Esophagus (tissue), 2 donors: ENCODE measurements at regions not wholly inside any gene's neighbourhood (a gene's known extent, or its start where the extent isn't known, plus 50 kb on each side); places are given as distances from the start of the nearest gene placed in this dataset.
"Not testable (repeated sequence)": the region's sequence is repeated elsewhere in the genome, so short reads cannot be mapped to it uniquely, and the experiment has no call there.

Experiments
- H3K27ac ChIP-seq, 2 donors: one replicate each; pipeline ENCODE4 v1.5.1; 2013; ENCODE audit warnings: low read depth in 2 of 2, mild to moderate bottlenecking in 2 of 2, inconsistent platforms in 1 of 2, low read length in 1 of 2, moderate library complexity in 1 of 2
- H3K27me3 ChIP-seq, 2 donors: one replicate each; pipeline ENCODE4 v1.6.1; 2013; ENCODE audit warnings: low read length in 2 of 2, control low read depth in 1 of 2, mild to moderate bottlenecking in 1 of 2; ENCODE audit not compliant: insufficient read depth in 2 of 2, control insufficient read depth in 1 of 2
- H3K36me3 ChIP-seq, 2 donors: one replicate each; pipeline ENCODE4 v1.6.1; 2013; ENCODE audit warnings: low read length in 1 of 2; ENCODE audit not compliant: control insufficient read depth in 2 of 2, insufficient read depth in 2 of 2
- H3K4me1 ChIP-seq, 2 donors: one replicate each; pipeline ENCODE4 v1.6.1; 2013; ENCODE audit warnings: low read length in 1 of 2; ENCODE audit not compliant: control insufficient read depth in 2 of 2, insufficient read depth in 2 of 2
- H3K4me3 ChIP-seq, 2 donors: one replicate each; pipeline ENCODE4 v1.5.1; 2013; ENCODE audit warnings: low read length in 2 of 2, mild to moderate bottlenecking in 2 of 2, low read depth in 1 of 2, moderate library complexity in 1 of 2
- H3K9me3 ChIP-seq, 2 donors: one replicate each; pipeline ENCODE4 v1.6.1; 2013; ENCODE audit warnings: mild to moderate bottlenecking in 2 of 2, low read depth in 1 of 2, low read length in 1 of 2, moderate library complexity in 1 of 2; ENCODE audit not compliant: control insufficient read depth in 2 of 2, insufficient read depth in 1 of 2
- WGBS, 2 donors: extraction: QIAGEN DNeasy Blood & Tissue Kit; methylation state at CpG; one replicate each; pipeline ENCODE4 v1.1.7; 2013; 5-methylcytosine and 5-hydroxymethylcytosine counted together
- donor health status: healthy with polysubstance abuse.
- donor health status: Bipolar disorder and iron deficiency.

GRCh38 chr5:104914536-104915070 lies 1352.0 kb upstream of the NUDT12 start:
- 85% methylated on average over 2 of the region's 2 CpGs for WGBS, 2 donors
- no peak overlapping the region for H3K4me3 ChIP-seq
- no peak overlapping the region for H3K27ac ChIP-seq
- no peaks in the 10 kb centered on the region for H3K9me3 ChIP-seq
- H3K36me3 ChIP-seq: no peaks in the 10 kb centered on the region
- H3K27me3 ChIP-seq: no peaks in the 10 kb centered on the region
- no peaks in the 10 kb centered on the region for H3K4me1 ChIP-seq

GRCh38 chr5:104913841-104914281 lies 1351.3 kb upstream of the NUDT12 start:
- Histone ChIP-seq H3K27me3 (no peaks in the 10 kb centered on the region), H3K4me1 (no peaks in the 10 kb centered on the region), H3K9me3 (no peaks in the 10 kb centered on the region), H3K36me3 (no peaks in the 10 kb centered on the region), H3K4me3 (no peak overlapping the region), H3K27ac (no peak overlapping the region)
- 63 to 64% methylated on average over 3 of the region's 3 CpGs for WGBS, 2 donors

GRCh38 chr5:104909803-104910202 lies 1347.2 kb upstream of the NUDT12 start:
- Histone ChIP-seq H3K27me3 (no peaks in the 10 kb centered on the region), H3K4me3 (no peak overlapping the region), H3K9me3 (no peaks in the 10 kb centered on the region), H3K36me3 (no peaks in the 10 kb centered on the region), H3K4me1 (no peaks in the 10 kb centered on the region), H3K27ac (no peak overlapping the region)
- WGBS, 2 donors: 57 to 62% methylated on average over 2 of the region's 2 CpGs

- Histone ChIP-seq H3K4me1 (no peaks in the 10 kb centered on the region), H3K27me3 (no peaks in the 10 kb centered on the region), H3K36me3 (no peaks in the 10 kb centered on the region), H3K4me3 (no peak overlapping the region), H3K9me3 (no peaks in the 10 kb centered on the region), H3K27ac (no peak overlapping the region)
- 84 to 91% methylated on average over 1 of the region's 1 CpG for WGBS, 2 donors
These were observed 1342.0 kb upstream of the NUDT12 start for GRCh38 chr5:104904561-104904960.

GRCh38 chr5:104903941-104904340 lies 1341.4 kb upstream of the NUDT12 start:
- H3K4me3 ChIP-seq: no peak overlapping the region
- no peaks in the 10 kb centered on the region for H3K36me3 ChIP-seq
- H3K4me1 ChIP-seq: no peaks in the 10 kb centered on the region
- no peaks in the 10 kb centered on the region for H3K27me3 ChIP-seq
- WGBS, 2 donors: 76 to 97% methylated on average over 2 of the region's 2 CpGs
- no peak overlapping the region for H3K27ac ChIP-seq
- H3K9me3 ChIP-seq: no peaks in the 10 kb centered on the region

- 58 to 62% methylated on average over 3 of the region's 3 CpGs for WGBS, 2 donors
- Histone ChIP-seq H3K9me3 (no peaks in the 10 kb centered on the region), H3K27ac (no peak overlapping the region), H3K36me3 (no peaks in the 10 kb centered on the region), H3K4me3 (no peak overlapping the region), H3K4me1 (no peaks in the 10 kb centered on the region), H3K27me3 (no peaks in the 10 kb centered on the region)
These were observed 1329.0 kb upstream of the NUDT12 start for GRCh38 chr5:104891596-104891995.

- H3K9me3 ChIP-seq: no peaks in the 10 kb centered on the region
- no peaks in the 10 kb centered on the region for H3K4me1 ChIP-seq
- WGBS, 2 donors: 61 to 69% methylated on average over 1 of the region's 1 CpG
- no peaks in the 10 kb centered on the region for H3K27me3 ChIP-seq
- H3K36me3 ChIP-seq: no peaks in the 10 kb centered on the region
- no peak overlapping the region for H3K27ac ChIP-seq
- H3K4me3 ChIP-seq: no peak overlapping the region
These were observed 1328.2 kb upstream of the NUDT12 start for GRCh38 chr5:104890767-104891166.

- Histone ChIP-seq H3K27ac (no peak overlapping the region), H3K4me1 (no peaks in the 10 kb centered on the region), H3K27me3 (no peaks in the 10 kb centered on the region), H3K4me3 (no peak overlapping the region), H3K36me3 (no peaks in the 10 kb centered on the region), H3K9me3 (no peaks in the 10 kb centered on the region)
- 53 to 66% methylated on average over 4 of the region's 4 CpGs for WGBS, 2 donors
These were observed 1296.8 kb upstream of the NUDT12 start for GRCh38 chr5:104859437-104859836.

- not testable (repeated sequence) for H3K9me3 ChIP-seq, H3K36me3 ChIP-seq, H3K27ac ChIP-seq, H3K4me1 ChIP-seq, H3K27me3 ChIP-seq, H3K4me3 ChIP-seq
- WGBS, 2 donors: 68 to 69% methylated on average over 5 of the region's 5 CpGs
These were observed 1289.5 kb upstream of the NUDT12 start for GRCh38 chr5:104852099-104852498.

- 54 to 55% methylated on average over 4 of the region's 4 CpGs for WGBS, 2 donors
- H3K4me1 ChIP-seq: no peaks in the 10 kb centered on the region
- H3K36me3 ChIP-seq: no peaks in the 10 kb centered on the region
- no peaks in the 10 kb centered on the region for H3K27me3 ChIP-seq
- H3K4me3 ChIP-seq: no peak overlapping the region
- peaks cover 2 to 3% of the 10 kb centered on the region in 2 donors for H3K9me3 ChIP-seq
- no peak overlapping the region for H3K27ac ChIP-seq
These were observed 1283.0 kb upstream of the NUDT12 start for GRCh38 chr5:104845541-104845940.
